Activated naive CD8-positive, alpha-beta T cell treated with anti-CD3 and anti-CD28 coated beads, Interleukin-2, amount 50 U/mL, for 24 hours (primary cell): ENCODE measurements at regions not wholly inside any gene's neighbourhood (a gene's known extent, or its start where the extent isn't known, plus 50 kb on each side); places are given as distances from the start of the nearest gene placed in this dataset.
"Not testable (repeated sequence)": the region's sequence is repeated elsewhere in the genome, so short reads cannot be mapped to it uniquely, and the experiment has no call there.

Experiments used
- ATAC-seq: fragments of 150-1000 bp; cut with Tn5 transposase; one replicate; pipeline ENCODE4 v1.10.0; 2021
- DNase-seq: peaks from one replicate; pipeline ENCODE4 v3.0.0; 2021
- H3K27ac Mint-ChIP-seq: one replicate; pipeline ENCODE4 v1.8.0; 2021; ENCODE audit warnings: mild to moderate bottlenecking, mixed read lengths
- H3K27me3 Mint-ChIP-seq: one replicate; pipeline ENCODE4 v1.8.0; 2021; ENCODE audit warnings: mixed read lengths
- H3K36me3 Mint-ChIP-seq: one replicate; pipeline ENCODE4 v1.8.0; 2021; ENCODE audit warnings: low read depth, mixed read lengths
- H3K4me1 Mint-ChIP-seq: one replicate; pipeline ENCODE4 v1.8.0; 2021; ENCODE audit warnings: mixed read lengths
- H3K4me3 Mint-ChIP-seq: one replicate; pipeline ENCODE4 v1.8.0; 2021; ENCODE audit warnings: mild to moderate bottlenecking, moderate library complexity, mixed read lengths
- H3K9me3 Mint-ChIP-seq: one replicate; pipeline ENCODE4 v1.8.0; 2021; ENCODE audit warnings: mixed read lengths

DNA sequence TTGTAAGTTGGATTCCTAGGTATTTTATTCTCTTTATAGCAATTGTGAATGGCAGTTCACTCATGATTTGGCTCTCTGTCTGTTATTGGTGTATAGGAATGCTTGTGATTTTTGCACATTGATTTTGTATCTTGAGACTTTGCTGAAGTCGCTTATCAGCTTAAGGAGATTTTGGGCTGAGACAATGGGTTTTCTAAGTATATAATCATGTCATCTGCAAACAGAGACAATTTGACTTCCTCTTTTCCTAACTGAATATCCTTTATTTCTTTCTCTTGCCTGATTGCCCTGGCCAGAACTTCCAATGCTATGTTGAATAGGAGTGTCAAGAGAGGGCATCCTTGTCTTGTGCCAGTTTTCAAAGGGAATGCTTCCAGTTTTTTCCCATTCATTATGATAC, 464.8 kb downstream of the XYLT1 start:
- not testable (repeated sequence) for H3K9me3 Mint-ChIP-seq, DNase-seq, H3K27me3 Mint-ChIP-seq, H3K27ac Mint-ChIP-seq, H3K4me3 Mint-ChIP-seq, ATAC-seq, H3K4me1 Mint-ChIP-seq, H3K36me3 Mint-ChIP-seq

DNA sequence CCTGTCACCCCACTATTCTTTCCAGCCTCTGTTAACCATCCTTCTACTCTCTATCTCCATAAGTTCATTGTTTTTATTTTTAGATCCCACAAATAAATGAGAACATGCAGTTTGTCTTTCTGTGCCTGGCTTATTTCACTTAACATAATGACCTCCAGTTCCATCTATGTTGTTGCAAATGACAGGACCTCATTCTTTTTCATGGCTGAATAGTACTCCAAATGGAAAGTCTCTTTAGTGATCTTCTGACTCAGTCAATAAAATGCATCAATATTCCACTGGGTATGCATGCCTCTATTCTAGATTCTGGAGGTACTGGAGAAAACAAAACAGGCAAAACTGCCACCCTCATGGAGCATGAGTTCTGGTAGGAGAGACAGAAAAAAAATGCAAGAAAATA, 459.0 kb downstream of the XYLT1 start:
- Mint-ChIP-seq H3K4me3 (no peak overlapping the region), H3K27me3 (no peaks in the 10 kb centered on the region)

GRCh38 chr16:17013038-17013437, 457.7 kb downstream of the XYLT1 start:
- H3K27me3 Mint-ChIP-seq = no peaks in the 10 kb centered on the region
- peak overlapping the region; percentile 85 for H3K4me3 Mint-ChIP-seq
- DNase-seq (no peak), ATAC-seq (no peak)
- peaks cover 15% of the 10 kb centered on the region for H3K36me3 Mint-ChIP-seq
- H3K4me1 Mint-ChIP-seq = peaks cover 28% of the 10 kb centered on the region
- H3K9me3 Mint-ChIP-seq = peaks cover 8% of the 10 kb centered on the region
- H3K27ac Mint-ChIP-seq = peak overlapping the region; percentile 94

More for the DNA sequence above, 459.0 kb downstream of the XYLT1 start:
- DNase-seq = no peak
- H3K36me3 Mint-ChIP-seq = peaks cover 9% of the 10 kb centered on the region
- no peak for ATAC-seq
- H3K4me1 Mint-ChIP-seq = peaks cover 28% of the 10 kb centered on the region
- no peak overlapping the region for H3K27ac Mint-ChIP-seq
- H3K9me3 Mint-ChIP-seq = peaks cover under 1% of the 10 kb centered on the region

DNA sequence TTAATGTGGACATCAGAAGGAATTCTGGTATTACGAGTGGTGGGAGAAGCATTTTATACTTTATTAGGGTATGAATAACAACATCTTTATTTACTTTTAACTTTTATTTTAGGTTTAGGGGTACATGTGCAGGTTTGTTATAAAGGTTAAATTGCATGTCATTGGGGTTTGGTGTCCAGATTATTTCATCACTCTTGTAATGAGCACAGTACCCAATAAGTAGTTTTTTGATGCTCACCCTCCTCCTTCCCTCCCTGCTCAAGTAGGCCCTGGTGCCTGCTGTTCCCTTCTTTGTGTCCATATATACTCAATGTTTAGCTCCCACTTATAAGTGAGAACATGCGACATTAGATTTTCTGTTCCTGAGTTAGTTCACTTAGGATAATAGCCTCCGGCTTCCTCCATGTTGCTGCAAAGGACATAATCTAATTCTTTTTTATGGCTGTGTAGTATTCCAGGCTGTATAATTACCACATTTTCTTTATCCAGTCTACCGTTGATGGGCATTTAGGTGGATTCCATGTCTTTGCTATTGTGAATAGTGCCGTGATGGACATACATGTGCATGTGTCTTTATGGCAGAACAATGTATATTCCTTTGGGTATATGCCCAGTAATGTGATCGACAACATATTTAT, 456.2 kb downstream of the XYLT1 start:
- Mint-ChIP-seq H3K9me3 (peaks cover 8% of the 10 kb centered on the region), H3K27me3 (no peaks in the 10 kb centered on the region), H3K27ac (no peak overlapping the region), H3K36me3 (peaks cover 16% of the 10 kb centered on the region), H3K4me1 (peaks cover 28% of the 10 kb centered on the region), H3K4me3 (peak overlapping the region; percentile 39)
- DNase-seq = no peak
- no peak for ATAC-seq

GRCh38 chr16:17015702-17016101, 455.1 kb downstream of the XYLT1 start:
- Mint-ChIP-seq H3K4me1 (peaks cover 28% of the 10 kb centered on the region), H3K4me3 (no peak overlapping the region), H3K36me3 (peaks cover 16% of the 10 kb centered on the region), H3K9me3 (peaks cover 8% of the 10 kb centered on the region), H3K27me3 (no peaks in the 10 kb centered on the region), H3K27ac (no peak overlapping the region)
- DNase-seq = no peak
- no peak for ATAC-seq

DNA sequence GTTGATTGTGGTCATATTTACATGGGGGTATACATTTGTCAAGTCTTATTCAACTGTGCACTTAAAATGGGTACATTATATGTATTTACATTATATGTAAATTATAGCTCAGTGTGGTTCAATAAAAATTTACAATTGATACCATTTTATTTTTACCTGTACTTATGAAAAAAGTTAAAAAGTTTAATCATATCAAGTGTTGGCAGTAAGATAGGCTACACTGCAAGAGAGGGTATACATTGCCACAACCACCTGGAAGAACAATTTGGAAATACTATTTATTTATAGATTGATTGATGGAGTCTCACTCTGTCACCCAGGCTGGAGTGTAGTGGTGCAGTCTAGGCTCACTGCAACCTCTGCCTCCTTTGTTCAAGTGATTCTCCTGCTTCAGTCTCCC, 453.3 kb downstream of the XYLT1 start:
- ATAC-seq (no peak), DNase-seq (no peak)
- H3K4me3 Mint-ChIP-seq = no peak overlapping the region
- peaks cover 8% of the 10 kb centered on the region for H3K9me3 Mint-ChIP-seq
- H3K4me1 Mint-ChIP-seq = peaks cover 23% of the 10 kb centered on the region
- no peaks in the 10 kb centered on the region for H3K27me3 Mint-ChIP-seq
- H3K36me3 Mint-ChIP-seq = peaks cover 16% of the 10 kb centered on the region
- H3K27ac Mint-ChIP-seq = no peak overlapping the region

- Mint-ChIP-seq H3K4me3 (no peak overlapping the region), H3K27ac (no peak overlapping the region), H3K27me3 (no peaks in the 10 kb centered on the region), H3K36me3 (peaks cover 16% of the 10 kb centered on the region), H3K9me3 (peaks cover 8% of the 10 kb centered on the region), H3K4me1 (peaks cover 22% of the 10 kb centered on the region)
- no peak for ATAC-seq
- DNase-seq = no peak
Measured at GRCh38 chr16:17018585-17018939, 452.2 kb downstream of the XYLT1 start.

DNA sequence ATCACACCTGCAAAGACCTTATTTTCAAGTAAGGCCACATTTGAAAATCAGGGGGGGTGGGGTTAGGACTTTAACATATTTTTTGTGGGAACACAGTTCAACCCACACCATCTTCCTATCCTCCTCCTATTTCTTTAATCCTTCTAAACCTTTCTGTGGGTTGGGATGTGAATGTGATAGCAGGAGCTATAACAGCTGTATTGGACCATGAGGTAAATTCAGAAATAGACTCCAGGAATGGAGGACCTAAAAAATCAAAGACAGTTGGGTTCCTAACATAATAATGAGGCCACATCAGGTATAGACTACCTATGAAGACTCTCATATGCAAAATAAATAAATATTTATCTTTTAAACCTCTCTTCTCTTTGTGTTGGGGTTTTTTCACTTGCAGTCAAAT, 451.4 kb downstream of the XYLT1 start:
- H3K4me3 Mint-ChIP-seq = no peak overlapping the region
- H3K27ac Mint-ChIP-seq = no peak overlapping the region
- no peaks in the 10 kb centered on the region for H3K27me3 Mint-ChIP-seq
- DNase-seq = no peak
- peaks cover 21% of the 10 kb centered on the region for H3K4me1 Mint-ChIP-seq
- peaks cover 8% of the 10 kb centered on the region for H3K9me3 Mint-ChIP-seq
- H3K36me3 Mint-ChIP-seq = peaks cover 16% of the 10 kb centered on the region
- ATAC-seq = no peak

DNA sequence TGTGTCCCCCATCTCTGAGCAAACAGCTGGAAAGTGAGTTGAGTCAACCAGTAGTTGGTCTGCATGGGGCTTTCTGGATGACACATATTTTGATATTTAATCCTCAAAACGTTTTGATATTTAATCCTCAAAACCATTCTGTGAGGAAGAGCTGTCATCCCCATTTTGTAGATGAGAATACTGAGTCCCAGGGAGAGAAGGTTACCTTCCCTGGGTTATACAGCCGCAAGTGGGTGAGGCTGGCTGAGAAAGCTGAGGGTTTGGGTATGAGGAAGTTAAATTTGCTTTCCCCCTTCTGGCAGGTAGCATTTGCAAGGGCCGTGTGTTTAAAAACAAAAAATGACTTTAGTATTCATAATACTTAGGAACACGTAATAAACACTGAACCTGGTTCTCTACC, 447.2 kb downstream of the XYLT1 start:
- H3K4me3 Mint-ChIP-seq = no peak overlapping the region

DNA sequence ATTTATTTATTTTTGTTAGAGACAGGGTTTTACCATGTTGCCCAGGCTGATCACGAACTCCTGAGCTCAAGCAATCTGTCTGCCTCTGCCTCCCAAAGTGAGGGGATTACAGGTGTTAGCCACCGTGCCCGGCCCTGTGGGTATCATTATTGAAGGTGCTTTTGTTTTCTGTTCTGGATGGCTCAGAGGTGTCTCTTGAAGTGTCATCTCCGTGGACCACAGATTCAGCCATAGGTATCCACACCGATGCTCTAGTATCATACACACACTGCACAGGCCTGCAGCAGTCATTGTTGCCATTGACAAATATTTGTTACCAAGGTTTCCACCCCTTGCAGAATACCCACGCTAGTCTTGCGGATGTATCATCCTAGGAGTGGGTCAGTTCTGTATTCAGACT, 446.2 kb downstream of the XYLT1 start:
- no peak overlapping the region for H3K4me3 Mint-ChIP-seq
- ATAC-seq (no peak), DNase-seq (no peak)
- peaks cover 20% of the 10 kb centered on the region for H3K9me3 Mint-ChIP-seq
- H3K27me3 Mint-ChIP-seq = no peaks in the 10 kb centered on the region
- peaks cover 58% of the 10 kb centered on the region for H3K4me1 Mint-ChIP-seq
- peaks cover 10% of the 10 kb centered on the region for H3K36me3 Mint-ChIP-seq
- H3K27ac Mint-ChIP-seq = no peak overlapping the region

More for the DNA sequence above, 447.2 kb downstream of the XYLT1 start:
- H3K36me3 Mint-ChIP-seq = peaks cover under 1% of the 10 kb centered on the region
- no peak for DNase-seq
- ATAC-seq = no peak
- no peaks in the 10 kb centered on the region for H3K27me3 Mint-ChIP-seq
- peaks cover 54% of the 10 kb centered on the region for H3K4me1 Mint-ChIP-seq
- peaks cover 11% of the 10 kb centered on the region for H3K9me3 Mint-ChIP-seq
- peak overlapping the region; percentile 4 for H3K27ac Mint-ChIP-seq

DNA sequence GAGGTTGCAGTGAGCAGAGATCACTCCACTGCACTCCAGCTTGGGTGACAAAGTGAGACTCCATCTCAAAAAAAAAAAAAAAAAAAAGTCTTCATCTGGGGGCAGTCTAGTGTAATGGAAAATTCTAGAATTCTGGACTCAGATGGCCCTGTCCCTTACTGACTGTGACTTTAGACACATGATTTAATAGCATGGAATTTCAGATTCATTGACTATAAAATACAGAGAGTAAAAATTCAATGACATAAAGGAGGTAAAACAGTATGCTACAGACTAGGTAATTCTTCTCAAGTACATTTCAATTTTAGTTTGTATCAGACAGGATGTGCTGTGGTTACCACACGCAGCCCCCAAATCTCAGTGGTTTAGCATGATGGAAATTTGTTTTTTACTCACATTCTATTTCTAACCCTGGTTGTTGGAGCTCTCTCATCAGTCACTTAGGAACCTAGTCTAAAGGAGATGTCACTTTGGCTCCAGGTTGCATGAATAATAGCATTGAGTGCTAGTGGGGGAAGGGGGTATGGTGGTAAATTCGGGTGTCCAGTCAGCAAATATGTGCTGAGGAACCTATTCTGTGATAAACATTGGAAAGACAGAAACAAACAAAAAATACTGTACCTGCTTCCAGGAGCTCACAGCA, 444.0 kb downstream of the XYLT1 start:
- H3K27me3 Mint-ChIP-seq = no peaks in the 10 kb centered on the region
- peaks cover 31% of the 10 kb centered on the region for H3K9me3 Mint-ChIP-seq
- ATAC-seq (peak; percentile 90), DNase-seq (peak; percentile 33)
- H3K4me3 Mint-ChIP-seq = peak overlapping the region; percentile 54
- H3K27ac Mint-ChIP-seq = peak overlapping the region; percentile 89
- H3K36me3 Mint-ChIP-seq = peaks cover 21% of the 10 kb centered on the region
- H3K4me1 Mint-ChIP-seq = peaks cover 58% of the 10 kb centered on the region

DNA sequence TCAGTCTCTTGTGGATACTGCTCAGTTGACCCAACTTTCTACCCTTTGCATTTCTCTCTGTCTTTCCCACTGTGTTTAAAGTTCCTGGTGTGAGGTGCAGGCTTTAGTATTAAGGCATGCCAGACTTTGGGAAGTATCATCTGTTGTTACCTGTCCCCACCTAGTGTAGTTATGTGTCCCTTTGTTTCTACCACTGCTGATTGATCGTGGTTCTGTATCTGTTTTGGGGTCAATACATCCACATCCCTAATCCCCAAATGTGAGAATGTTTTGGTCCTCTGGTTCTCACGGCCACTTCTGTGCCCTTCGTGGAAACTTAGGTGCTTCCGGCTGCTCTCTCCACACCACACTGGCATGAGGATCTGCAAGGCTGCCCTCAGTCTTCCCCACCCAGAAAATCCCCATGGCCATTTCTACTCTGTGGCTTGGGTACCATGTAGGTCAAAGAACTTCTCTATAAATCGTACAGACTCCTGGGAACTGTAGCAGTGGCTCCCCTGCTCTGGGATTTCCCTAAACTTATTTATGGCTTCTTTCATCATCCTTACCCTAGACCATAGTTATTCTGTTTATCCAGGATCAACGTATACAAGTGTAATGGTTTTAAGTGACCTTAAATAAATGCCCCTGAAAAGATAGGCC, 443.2 kb downstream of the XYLT1 start:
- H3K9me3 Mint-ChIP-seq = peaks cover 31% of the 10 kb centered on the region
- no peak for DNase-seq
- peak overlapping the region; percentile 75 for H3K27ac Mint-ChIP-seq
- no peaks in the 10 kb centered on the region for H3K27me3 Mint-ChIP-seq
- peak overlapping the region; percentile 31 for H3K4me3 Mint-ChIP-seq
- peaks cover 57% of the 10 kb centered on the region for H3K4me1 Mint-ChIP-seq
- no peak for ATAC-seq
- peaks cover 22% of the 10 kb centered on the region for H3K36me3 Mint-ChIP-seq

GRCh38 chr16:17029602-17030350, 441.0 kb downstream of the XYLT1 start:
- H3K36me3 Mint-ChIP-seq = peaks cover 27% of the 10 kb centered on the region
- no peak for ATAC-seq
- peaks cover 40% of the 10 kb centered on the region for H3K4me1 Mint-ChIP-seq
- H3K27ac Mint-ChIP-seq = no peak overlapping the region
- H3K4me3 Mint-ChIP-seq = no peak overlapping the region
- no peaks in the 10 kb centered on the region for H3K27me3 Mint-ChIP-seq
- H3K9me3 Mint-ChIP-seq = peaks cover 36% of the 10 kb centered on the region
- DNase-seq = no peak

DNA sequence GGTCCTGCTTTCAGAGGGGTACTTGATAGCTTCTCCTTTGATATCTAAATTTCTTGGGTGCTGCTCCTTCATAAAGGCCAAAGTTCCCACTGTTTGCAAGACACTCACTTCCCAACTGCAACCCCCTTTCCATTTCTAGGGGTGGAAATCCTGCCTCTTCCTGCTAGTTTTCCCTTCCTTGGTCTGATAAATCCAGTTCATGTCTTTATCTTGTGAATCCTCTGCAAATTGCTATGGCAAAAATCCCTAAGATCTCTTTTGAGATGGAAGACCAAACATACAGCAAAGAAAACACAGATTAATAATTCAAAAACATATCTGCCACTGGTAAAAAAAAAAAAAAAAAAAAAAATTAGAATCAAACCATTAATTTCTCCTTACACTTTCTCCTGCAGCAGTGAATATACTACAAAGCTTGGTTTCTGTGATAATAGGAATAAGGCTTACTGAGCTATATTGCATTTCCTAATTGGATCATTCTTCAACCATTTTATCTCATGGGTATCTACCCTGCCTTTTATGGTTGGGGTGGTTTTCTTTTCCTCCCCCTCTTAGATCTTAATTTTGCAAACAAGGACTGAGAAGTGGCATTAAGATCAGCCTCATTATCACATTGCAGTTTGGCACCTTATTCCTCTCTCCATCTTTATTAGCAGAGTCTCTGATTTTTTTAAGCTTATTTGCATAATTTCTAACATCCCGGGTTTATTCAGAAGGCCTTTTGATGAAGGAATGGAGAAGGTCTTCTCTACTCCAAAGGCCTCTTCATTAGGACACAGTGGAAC, 439.1 kb downstream of the XYLT1 start:
- Mint-ChIP-seq H3K4me1 (peaks cover 21% of the 10 kb centered on the region), H3K36me3 (peaks cover 27% of the 10 kb centered on the region), H3K27me3 (no peaks in the 10 kb centered on the region), H3K9me3 (peaks cover 30% of the 10 kb centered on the region), H3K4me3 (no peak overlapping the region), H3K27ac (no peak overlapping the region)
- no peak for ATAC-seq
- DNase-seq = no peak
